Erythroblast (primary cell): ENCODE measurements at regions not wholly inside any gene's neighbourhood (a gene's known extent, or its start where the extent isn't known, plus 50 kb on each side); places are given as distances from the start of the nearest gene placed in this dataset.

Experiments
- GATA1 ChIP-seq: IDR thresholded peaks from 2 replicates; pipeline ENCODE4 v1.6.1; 2011; ENCODE audit warnings: low read depth, mild to moderate bottlenecking, control low read depth, low read length, moderate library complexity
- POLR2A ChIP-seq: IDR thresholded peaks from 2 replicates; pipeline ENCODE4 v1.6.1; 2011; ENCODE audit warnings: mild to moderate bottlenecking, low read length

GRCh38 chrX:40521868-40522450, 58.8 kb upstream of the ATP6AP2 start:
- no peak for TF ChIP-seq POLR2A
- no peak for TF ChIP-seq GATA1
